ENCODE measurements at regions not wholly inside any gene's neighbourhood (a gene's known extent, or its start where the extent isn't known, plus 50 kb on each side); places are given as distances from the start of the nearest gene placed in this dataset.
A peak's percentile ranks its signal among the peaks of the same experiment; 100 is the strongest.

DNA sequence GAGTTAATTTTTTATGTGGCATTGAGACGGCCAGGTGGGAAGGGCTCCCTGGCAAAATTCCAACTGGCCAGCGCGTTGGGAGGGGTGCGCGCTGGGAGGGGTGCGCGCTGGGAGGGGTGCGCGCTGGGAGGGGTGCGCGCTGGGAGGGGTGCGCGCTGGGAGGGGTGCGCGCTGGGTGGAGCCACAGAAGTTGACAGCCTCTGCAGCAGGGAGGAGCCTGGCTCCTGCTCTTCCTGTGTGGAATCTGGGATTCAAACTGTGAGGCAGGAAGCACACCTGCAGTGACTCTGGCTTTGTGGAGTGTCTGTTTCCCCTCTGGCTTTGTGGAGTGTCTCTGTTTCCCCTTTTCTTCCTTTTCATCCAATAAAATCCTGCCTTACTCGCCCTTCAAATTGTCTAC is 147.9 kb upstream of the CBLN2 start:
- DNase-seq (ENCODE audit: insufficient read length) (no peak), FAIRE-seq (no peak)
- no peak for TF ChIP-seq POLR2A (IDR thresholded peaks at IDR 0.05; ENCODE audit: low read depth, low read length)
- TF ChIP-seq POLR2AphosphoS5 (IDR thresholded peaks at IDR 0.05; ENCODE audit: low read depth, low read length), result no peak
- no peak for TF ChIP-seq TAF1 (IDR thresholded peaks at IDR 0.05; ENCODE audit: borderline replicate concordance, low read depth, low read length)

GRCh38 chr18:72687736-72688135 is 143.6 kb upstream of the CBLN2 start:
- TF ChIP-seq TAF1 (IDR thresholded peaks at IDR 0.05; ENCODE audit: borderline replicate concordance, low read depth, low read length), result no peak
- TF ChIP-seq POLR2A (IDR thresholded peaks at IDR 0.05; ENCODE audit: low read depth, low read length), result no peak
- TF ChIP-seq POLR2AphosphoS5 (IDR thresholded peaks at IDR 0.05; ENCODE audit: low read depth, low read length), result no peak
- no peak for DNase-seq (ENCODE audit: insufficient read length)
- FAIRE-seq, result no peak

GRCh38 chr18:72675394-72675793 is 131.3 kb upstream of the CBLN2 start:
- DNase-seq (ENCODE audit: insufficient read length) (no peak), FAIRE-seq (no peak)
- TF ChIP-seq POLR2AphosphoS5 (IDR thresholded peaks at IDR 0.05; ENCODE audit: low read depth, low read length) (no peak), TAF1 (IDR thresholded peaks at IDR 0.05; ENCODE audit: borderline replicate concordance, low read depth, low read length) (no peak), POLR2A (IDR thresholded peaks at IDR 0.05; ENCODE audit: low read depth, low read length) (no peak)

DNA sequence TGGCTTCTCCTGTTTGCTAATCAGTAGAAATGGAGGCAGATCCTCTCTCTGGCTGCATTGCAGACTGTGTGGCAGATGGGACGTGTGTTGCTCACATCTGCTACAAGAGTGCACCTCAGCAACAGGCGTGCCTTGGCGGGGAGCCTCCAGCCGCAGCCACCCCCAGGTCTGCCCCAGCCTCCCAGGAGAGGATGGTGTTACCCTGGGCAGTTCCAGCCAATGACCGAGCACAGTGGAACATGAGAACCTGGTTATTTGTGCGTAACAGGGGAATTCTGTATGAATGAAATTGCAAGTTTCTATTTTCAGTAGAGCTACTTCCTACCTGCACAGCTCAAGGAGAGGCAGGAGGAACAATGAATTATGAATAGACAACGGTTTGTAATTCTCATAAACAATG is 130.6 kb upstream of the CBLN2 start:
- FAIRE-seq (peak; percentile 98), DNase-seq (ENCODE audit: insufficient read length) (peak; percentile 19)
- TF ChIP-seq TAF1 (IDR thresholded peaks at IDR 0.05; ENCODE audit: borderline replicate concordance, low read depth, low read length) (no peak), POLR2AphosphoS5 (IDR thresholded peaks at IDR 0.05; ENCODE audit: low read depth, low read length) (0 out of 2 replicates have a peak, but pooled peaks have one; percentile 25)

DNA sequence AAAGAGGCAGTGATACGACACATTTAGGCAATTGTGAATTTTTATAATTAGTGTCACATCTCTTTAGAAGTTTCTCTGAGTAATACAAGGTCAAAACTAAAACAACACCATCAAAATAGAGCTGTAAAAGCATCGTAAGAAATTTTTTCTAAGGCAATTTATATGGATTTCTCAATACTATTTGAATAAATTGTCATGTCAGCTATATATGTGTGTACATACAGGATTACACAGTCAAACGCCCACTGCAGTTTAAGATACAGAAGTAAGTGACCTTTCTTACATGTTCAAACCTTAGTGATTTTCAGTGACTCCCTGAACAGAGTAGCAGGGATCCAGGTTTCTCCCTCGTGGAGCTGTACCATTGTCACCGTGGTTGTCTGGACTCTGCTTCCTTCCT is 129.1 kb upstream of the CBLN2 start:
- no peak for DNase-seq (ENCODE audit: insufficient read length)
- FAIRE-seq, result no peak
- no peak for TF ChIP-seq POLR2A (IDR thresholded peaks at IDR 0.05; ENCODE audit: low read depth, low read length)
- TF ChIP-seq TAF1 (IDR thresholded peaks at IDR 0.05; ENCODE audit: borderline replicate concordance, low read depth, low read length), result no peak
- no peak for TF ChIP-seq POLR2AphosphoS5 (IDR thresholded peaks at IDR 0.05; ENCODE audit: low read depth, low read length)

- TF ChIP-seq TAF1 (IDR thresholded peaks at IDR 0.05; ENCODE audit: borderline replicate concordance, low read depth, low read length) (no peak), POLR2AphosphoS5 (IDR thresholded peaks at IDR 0.05; ENCODE audit: low read depth, low read length) (no peak), POLR2A (IDR thresholded peaks at IDR 0.05; ENCODE audit: low read depth, low read length) (no peak)
- DNase-seq (ENCODE audit: insufficient read length), result peak; percentile 14
- FAIRE-seq, result peak; percentile 5
These were observed 128.4 kb upstream of the CBLN2 start for GRCh38 chr18:72672364-72673184.

- no peak for TF ChIP-seq TAF1 (IDR thresholded peaks at IDR 0.05; ENCODE audit: borderline replicate concordance, low read depth, low read length)
- TF ChIP-seq POLR2A (IDR thresholded peaks at IDR 0.05; ENCODE audit: low read depth, low read length), result no peak
- TF ChIP-seq POLR2AphosphoS5 (IDR thresholded peaks at IDR 0.05; ENCODE audit: low read depth, low read length), result no peak
- DNase-seq (ENCODE audit: insufficient read length) (no peak), FAIRE-seq (no peak)
These were observed 123.8 kb upstream of the CBLN2 start for GRCh38 chr18:72667932-72668331.

- FAIRE-seq (no peak), DNase-seq (ENCODE audit: insufficient read length) (no peak)
- TF ChIP-seq TAF1 (IDR thresholded peaks at IDR 0.05; ENCODE audit: borderline replicate concordance, low read depth, low read length), result no peak
- TF ChIP-seq POLR2AphosphoS5 (IDR thresholded peaks at IDR 0.05; ENCODE audit: low read depth, low read length), result no peak
- TF ChIP-seq POLR2A (IDR thresholded peaks at IDR 0.05; ENCODE audit: low read depth, low read length), result no peak
These were observed 109.0 kb upstream of the CBLN2 start for GRCh38 chr18:72652990-72653593.

- DNase-seq (ENCODE audit: insufficient read length) (no peak), FAIRE-seq (no peak)
- TF ChIP-seq POLR2A (IDR thresholded peaks at IDR 0.05; ENCODE audit: low read depth, low read length) (no peak), TAF1 (IDR thresholded peaks at IDR 0.05; ENCODE audit: borderline replicate concordance, low read depth, low read length) (no peak), POLR2AphosphoS5 (IDR thresholded peaks at IDR 0.05; ENCODE audit: low read depth, low read length) (no peak)
These were observed 106.9 kb upstream of the CBLN2 start for GRCh38 chr18:72651033-72651432.

DNA sequence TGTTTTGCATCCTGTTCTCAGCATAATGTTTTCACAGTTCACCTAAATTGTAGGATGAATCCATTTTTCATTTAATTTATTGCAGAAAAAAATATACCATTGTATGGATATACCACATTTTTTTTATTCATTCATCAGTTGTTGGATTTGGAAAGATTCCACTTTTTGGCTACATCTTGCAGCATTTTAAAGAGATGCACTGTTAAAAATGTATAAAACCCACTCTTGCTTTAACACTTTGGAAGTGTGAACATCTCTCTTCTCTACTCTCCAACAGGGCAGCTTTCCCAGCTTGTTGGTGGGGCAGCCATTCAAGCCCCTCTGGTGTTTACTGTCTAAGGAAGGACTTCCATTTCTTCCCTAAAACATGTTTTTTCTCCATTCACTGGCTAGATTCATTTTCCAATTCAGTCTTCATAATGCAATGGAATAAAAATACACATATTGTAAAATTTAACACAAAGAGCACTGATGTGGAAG is 104.4 kb upstream of the CBLN2 start:
- TF ChIP-seq TAF1 (IDR thresholded peaks at IDR 0.05; ENCODE audit: borderline replicate concordance, low read depth, low read length) (no peak), POLR2A (IDR thresholded peaks at IDR 0.05; ENCODE audit: low read depth, low read length) (no peak), POLR2AphosphoS5 (IDR thresholded peaks at IDR 0.05; ENCODE audit: low read depth, low read length) (no peak)
- no peak for FAIRE-seq
- DNase-seq (ENCODE audit: insufficient read length), result no peak

- TF ChIP-seq POLR2A (IDR thresholded peaks at IDR 0.05; ENCODE audit: low read depth, low read length) (no peak), TAF1 (IDR thresholded peaks at IDR 0.05; ENCODE audit: borderline replicate concordance, low read depth, low read length) (no peak), POLR2AphosphoS5 (IDR thresholded peaks at IDR 0.05; ENCODE audit: low read depth, low read length) (no peak)
- FAIRE-seq (no peak), DNase-seq (ENCODE audit: insufficient read length) (no peak)
These were observed 103.9 kb upstream of the CBLN2 start for GRCh38 chr18:72648079-72648478.

- FAIRE-seq (no peak), DNase-seq (ENCODE audit: insufficient read length) (no peak)
- TF ChIP-seq POLR2A (IDR thresholded peaks at IDR 0.05; ENCODE audit: low read depth, low read length) (no peak), TAF1 (IDR thresholded peaks at IDR 0.05; ENCODE audit: borderline replicate concordance, low read depth, low read length) (no peak), POLR2AphosphoS5 (IDR thresholded peaks at IDR 0.05; ENCODE audit: low read depth, low read length) (no peak)
These were observed 96.4 kb upstream of the CBLN2 start for GRCh38 chr18:72640557-72640956.

All from GM12892 (cell line).